ENCODE measurements at regions not wholly inside any gene's neighbourhood (a gene's known extent, or its start where the extent isn't known, plus 50 kb on each side); places are given as distances from the start of the nearest gene placed in this dataset.

- no peak for TF ChIP-seq CTCF (IDR thresholded peaks at IDR 0.05 in 4 of 5, conservative IDR thresholded peaks at IDR 0.05 in 1 of 5)
- no peak for TF ChIP-seq POLR2A (IDR thresholded peaks at IDR 0.05)
These were observed 152.9 kb downstream of the C9orf50 start for GRCh38 chr9:129467739-129468666.
